HEK293T (cell line): ENCODE measurements at regions not wholly inside any gene's neighbourhood (a gene's known extent, or its start where the extent isn't known, plus 50 kb on each side); places are given as distances from the start of the nearest gene placed in this dataset.

Source experiments
- CTCF ChIA-PET: fragments of 350-600 bp; formaldehyde crosslinking; extraction: SDS; loops from one replicate; lab custom pipeline; 2021; ENCODE audit warnings: antibody characterized with exemption, inconsistent platforms; lab: Yijun Ruan, JAX
- POLR2A ChIA-PET: fragments of 350-600 bp; formaldehyde crosslinking; extraction: SDS; loops from one replicate; lab custom pipeline; 2020; ENCODE audit warnings: antibody characterized with exemption, inconsistent platforms; lab: Yijun Ruan, JAX
- DNase-seq: peaks from one replicate; pipeline ENCODE4 v3.0.0; 2012; ENCODE audit warnings: mixed read lengths; ENCODE audit errors: extremely low spot score
- ARNT ChIP-seq: fragments of 450-650 bp; IDR thresholded peaks from 2 replicates; pipeline ENCODE4 v1.6.1; 2017; ENCODE audit warnings: mild to moderate bottlenecking
- BHLHE40 ChIP-seq: fragments of 450-650 bp; IDR thresholded peaks from 2 replicates; pipeline ENCODE4 v1.6.1; 2016; ENCODE audit warnings: mild to moderate bottlenecking, moderate library complexity, borderline replicate concordance
- CTBP1 ChIP-seq: fragments of 450-650 bp; IDR thresholded peaks from 2 replicates; pipeline ENCODE4 v1.6.1; 2016; ENCODE audit warnings: borderline replicate concordance
- ELF4 ChIP-seq: fragments of 450-650 bp; IDR thresholded peaks from 2 replicates; pipeline ENCODE4 v1.6.1; 2017; ENCODE audit warnings: antibody characterized with exemption
- FOXA1 ChIP-seq: fragments of 450-650 bp; IDR thresholded peaks from 2 replicates; pipeline ENCODE4 v1.6.1; 2016; ENCODE audit warnings: mild to moderate bottlenecking
- FOXK2 ChIP-seq: fragments of 450-650 bp; IDR thresholded peaks from 2 replicates; pipeline ENCODE4 v1.6.1; 2016; ENCODE audit warnings: mild to moderate bottlenecking
- FOXM1 ChIP-seq: fragments of 450-650 bp; IDR thresholded peaks from 2 replicates; pipeline ENCODE4 v1.6.1; 2017; ENCODE audit warnings: mild to moderate bottlenecking, borderline replicate concordance
- HDGF ChIP-seq: fragments of 450-650 bp; IDR thresholded peaks from 2 replicates; pipeline ENCODE4 v1.6.1; 2017; ENCODE audit warnings: antibody characterized with exemption, borderline replicate concordance
- L3MBTL2 ChIP-seq: fragments of 450-650 bp; conservative IDR thresholded peaks from 2 replicates; pipeline ENCODE4 v1.6.1; 2016; ENCODE audit warnings: mild to moderate bottlenecking
- LEF1 ChIP-seq: fragments of 450-650 bp; IDR thresholded peaks from 2 replicates; pipeline ENCODE4 v1.6.1; 2017; ENCODE audit warnings: mild to moderate bottlenecking, borderline replicate concordance
- NFRKB ChIP-seq: fragments of 450-650 bp; IDR thresholded peaks from 2 replicates; pipeline ENCODE4 v1.6.1; 2016; ENCODE audit warnings: mild to moderate bottlenecking, moderate library complexity
- SP1 ChIP-seq: fragments of 450-650 bp; IDR thresholded peaks from 2 replicates; pipeline ENCODE4 v1.6.1; 2017
- SUZ12 ChIP-seq: fragments of 450-650 bp; IDR thresholded peaks from 2 replicates; pipeline ENCODE4 v1.6.1; 2016; ENCODE audit warnings: mild to moderate bottlenecking
- TARDBP ChIP-seq: fragments of 450-650 bp; IDR thresholded peaks from 2 replicates; pipeline ENCODE4 v1.6.1; 2016
- ZNF384 ChIP-seq: fragments of 450-650 bp; IDR thresholded peaks from 2 replicates; pipeline ENCODE4 v1.6.1; 2016
- TF ChIP-seq, protein P1 (sequence below): fragments of 450-650 bp; IDR thresholded peaks from 2 replicates; pipeline ENCODE4 v1.6.1; 2016

DNA sequence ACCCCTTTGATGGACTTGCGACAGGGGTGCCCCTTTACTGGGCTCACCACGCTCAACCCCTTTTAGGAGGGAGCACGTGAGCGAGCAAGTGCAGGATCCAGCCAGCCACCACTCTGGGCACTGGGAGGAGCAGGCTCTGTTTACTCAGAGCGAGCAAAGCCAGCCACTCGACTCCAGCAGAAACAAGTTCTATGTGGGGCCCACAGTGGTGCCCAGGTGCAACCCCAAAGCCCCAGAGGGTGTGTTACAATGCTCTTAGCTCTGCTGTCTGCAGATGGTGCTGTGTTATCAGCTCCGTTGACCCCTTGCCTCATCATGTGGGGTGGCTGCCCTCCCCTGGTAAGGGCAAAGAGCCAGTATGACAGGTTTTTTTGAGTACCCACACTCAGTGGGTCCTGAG lies 120.3 kb upstream of the SUCLG2 start:
- CTCF ChIA-PET = no interaction called here
- DNase-seq = no peak
- TF ChIP-seq CTBP1 (no peak), LEF1 (no peak), FOXK2 (no peak), SP1 (no peak), ELF4 (no peak), BHLHE40 (no peak), NFRKB (no peak), SUZ12 (no peak), ARNT (no peak), L3MBTL2 (no peak), HDGF (no peak), FOXA1 (no peak), ZNF384 (no peak), TARDBP (no peak), FOXM1 (no peak)
- TF ChIP-seq, protein P1, sequence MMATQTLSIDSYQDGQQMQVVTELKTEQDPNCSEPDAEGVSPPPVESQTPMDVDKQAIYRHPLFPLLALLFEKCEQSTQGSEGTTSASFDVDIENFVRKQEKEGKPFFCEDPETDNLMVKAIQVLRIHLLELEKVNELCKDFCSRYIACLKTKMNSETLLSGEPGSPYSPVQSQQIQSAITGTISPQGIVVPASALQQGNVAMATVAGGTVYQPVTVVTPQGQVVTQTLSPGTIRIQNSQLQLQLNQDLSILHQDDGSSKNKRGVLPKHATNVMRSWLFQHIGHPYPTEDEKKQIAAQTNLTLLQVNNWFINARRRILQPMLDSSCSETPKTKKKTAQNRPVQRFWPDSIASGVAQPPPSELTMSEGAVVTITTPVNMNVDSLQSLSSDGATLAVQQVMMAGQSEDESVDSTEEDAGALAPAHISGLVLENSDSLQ = no peak
- POLR2A ChIA-PET = no interaction called here

DNA sequence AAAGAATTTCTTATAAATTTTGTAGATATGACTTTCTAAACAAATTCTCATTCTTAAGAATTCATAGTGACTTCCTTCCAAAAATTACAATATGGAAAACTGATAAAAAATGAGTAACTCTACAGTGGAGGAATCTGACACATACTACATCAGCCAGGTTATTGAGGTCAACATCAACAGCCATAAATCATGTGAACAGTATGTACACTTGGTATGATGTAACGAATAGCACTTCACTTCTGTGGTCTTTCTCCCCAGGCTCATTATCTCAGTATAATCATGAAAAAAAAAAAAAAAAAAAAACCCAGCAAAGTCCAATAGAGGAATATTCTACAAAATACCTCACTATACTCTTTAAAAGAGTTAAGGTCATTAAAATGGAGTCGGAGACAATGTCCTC lies 111.2 kb upstream of the SUCLG2 start:
- ChIA-PET CTCF (no interaction called here), POLR2A (no interaction called here)
- DNase-seq = no peak
- TF ChIP-seq FOXK2 (no peak), ZNF384 (peak; percentile 35; the same call in 1 of the 2 replicates), L3MBTL2 (no peak), ARNT (no peak), LEF1 (no peak)
- TF ChIP-seq, protein P1 = peak; percentile 48; the same call in 1 of the 2 replicates

DNA sequence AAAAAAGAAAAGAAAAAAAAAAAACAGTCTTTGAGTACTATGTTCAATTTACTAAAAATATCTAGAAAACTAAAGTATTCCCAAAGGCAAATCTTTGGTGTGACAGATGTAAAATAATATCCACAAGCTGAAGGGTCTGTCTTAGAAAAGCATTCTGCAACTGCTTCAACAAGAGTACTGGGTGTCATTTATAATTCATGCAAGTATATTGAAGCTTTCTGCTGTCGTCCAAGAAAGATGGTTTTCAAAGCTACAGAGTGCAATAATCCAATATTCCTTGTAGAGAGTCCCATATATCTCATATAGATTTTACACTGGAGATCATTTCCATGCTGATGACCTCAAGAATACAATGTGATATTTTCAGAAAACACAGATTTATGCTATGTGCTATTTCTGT lies 90.9 kb upstream of the SUCLG2 start:
- ChIA-PET POLR2A (no interaction called here), CTCF (no interaction called here)
- no peak for TF ChIP-seq LEF1
- TF ChIP-seq SP1 = no peak
- TF ChIP-seq FOXM1 = no peak
- TF ChIP-seq BHLHE40 = no peak
- no peak for TF ChIP-seq SUZ12
- TF ChIP-seq TARDBP = no peak
- no peak for TF ChIP-seq HDGF
- TF ChIP-seq, protein P1 = no peak
- TF ChIP-seq ELF4 = no peak
- TF ChIP-seq ARNT = no peak
- TF ChIP-seq ZNF384 = no peak
- TF ChIP-seq FOXK2 = no peak
- TF ChIP-seq L3MBTL2 = no peak
- DNase-seq = no peak

DNA sequence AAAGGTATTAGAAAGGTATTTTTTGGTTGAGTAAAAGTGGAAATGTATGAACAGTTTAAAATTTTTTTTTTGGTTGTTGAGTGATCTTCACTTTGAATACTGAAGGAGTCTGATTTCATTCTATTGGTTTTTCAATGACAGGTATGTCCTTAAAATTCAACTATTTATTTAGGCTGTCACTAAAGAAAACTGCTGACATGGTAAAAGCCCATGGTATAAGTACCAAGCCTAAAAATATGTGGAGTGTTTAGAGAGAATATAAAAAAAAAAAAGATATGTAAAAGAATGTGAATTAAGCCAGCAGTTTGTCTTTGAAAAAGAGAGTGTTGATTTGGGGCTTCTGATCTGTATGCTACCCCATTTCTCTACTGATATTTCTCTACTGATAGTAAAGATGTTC lies 90.3 kb upstream of the SUCLG2 start:
- no peak for TF ChIP-seq TARDBP
- TF ChIP-seq FOXK2 = no peak
- TF ChIP-seq BHLHE40 = no peak
- TF ChIP-seq SP1 = no peak
- no peak for TF ChIP-seq L3MBTL2
- TF ChIP-seq NFRKB = no peak
- TF ChIP-seq, protein P1 = no peak
- TF ChIP-seq ARNT = no peak
- no peak for TF ChIP-seq FOXA1
- TF ChIP-seq HDGF = no peak
- no peak for TF ChIP-seq CTBP1
- no peak for TF ChIP-seq FOXM1
- no peak for TF ChIP-seq ZNF384
- TF ChIP-seq ELF4 = no peak
- no peak for TF ChIP-seq SUZ12
- TF ChIP-seq LEF1 = no peak
- DNase-seq = no peak
- ChIA-PET POLR2A (no interaction called here), CTCF (no interaction called here)

DNA sequence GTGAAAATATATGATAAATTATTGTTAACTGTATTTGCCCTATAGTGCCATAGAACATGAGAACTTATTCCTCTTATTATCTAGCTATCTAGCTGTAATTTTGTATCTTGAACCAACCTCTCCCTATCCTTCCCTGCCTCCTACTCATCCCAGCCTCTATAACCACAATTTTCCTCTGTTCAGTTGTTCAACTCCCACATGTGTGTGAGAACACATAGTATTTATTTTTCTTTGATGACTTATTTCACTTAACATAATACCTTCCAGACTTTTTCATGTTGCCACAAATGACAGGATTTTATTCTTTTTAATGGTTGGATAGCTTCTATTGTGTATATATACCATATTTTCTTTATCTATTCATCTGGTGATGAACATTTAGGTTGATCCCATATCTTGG lies 85.4 kb upstream of the SUCLG2 start:
- DNase-seq = no peak
- ChIA-PET POLR2A (no interaction called here), CTCF (no interaction called here)
- TF ChIP-seq NFRKB (no peak), L3MBTL2 (no peak), SP1 (no peak), BHLHE40 (no peak), SUZ12 (no peak), CTBP1 (no peak), ELF4 (no peak)
